NCI-H226 (cell line): ENCODE measurements at regions not wholly inside any gene's neighbourhood (a gene's known extent, or its start where the extent isn't known, plus 50 kb on each side); places are given as distances from the start of the nearest gene placed in this dataset.

ENCODE experiments used
- DNase-seq: peaks from one replicate; pipeline ENCODE4 v3.0.0-alpha.2; 2015

- no peak for DNase-seq
Observed at GRCh38 chr11:37699644-37700043, 1101.6 kb upstream of the RAG2 start.

- DNase-seq = no peak
Observed at GRCh38 chr11:37695283-37695682, 1097.2 kb upstream of the RAG2 start.

- DNase-seq = peak; percentile 40
Observed at GRCh38 chr11:37689951-37690350, 1091.9 kb upstream of the RAG2 start.

GRCh38 chr11:37688456-37688855, 1090.4 kb upstream of the RAG2 start:
- DNase-seq = no peak

GRCh38 chr11:37687130-37687529, 1089.1 kb upstream of the RAG2 start:
- no peak for DNase-seq

- DNase-seq = no peak
Observed at GRCh38 chr11:37671321-37671720, 1073.3 kb upstream of the RAG2 start.

GRCh38 chr11:37666960-37667359, 1068.9 kb upstream of the RAG2 start:
- DNase-seq = no peak

GRCh38 chr11:37657645-37658044, 1059.6 kb upstream of the RAG2 start:
- DNase-seq = peak; percentile 10

- no peak for DNase-seq
Observed at GRCh38 chr11:37647767-37648166, 1049.7 kb upstream of the RAG2 start.

- no peak for DNase-seq
Observed at GRCh38 chr11:37643968-37644367, 1045.9 kb upstream of the RAG2 start.

- DNase-seq = no peak
Observed at GRCh38 chr11:37642296-37642695, 1044.3 kb upstream of the RAG2 start.

- no peak for DNase-seq
Observed at GRCh38 chr11:37632748-37633147, 1034.7 kb upstream of the RAG2 start.

GRCh38 chr11:37630866-37631265, 1032.8 kb upstream of the RAG2 start:
- DNase-seq = no peak

GRCh38 chr11:37623778-37624177, 1025.7 kb upstream of the RAG2 start:
- DNase-seq = no peak

GRCh38 chr11:37621662-37622061, 1023.6 kb upstream of the RAG2 start:
- DNase-seq = no peak

GRCh38 chr11:37616291-37616690, 1018.3 kb upstream of the RAG2 start:
- no peak for DNase-seq

GRCh38 chr11:37613031-37613430, 1015.0 kb upstream of the RAG2 start:
- no peak for DNase-seq

- DNase-seq = no peak
Observed at GRCh38 chr11:37612146-37612545, 1014.1 kb upstream of the RAG2 start.

- DNase-seq = no peak
Observed at GRCh38 chr11:37605229-37605628, 1007.2 kb upstream of the RAG2 start.

GRCh38 chr11:37598381-37598780, 1000.3 kb upstream of the RAG2 start:
- DNase-seq = no peak

GRCh38 chr11:37597776-37598175, 999.7 kb upstream of the RAG2 start:
- no peak for DNase-seq

- no peak for DNase-seq
Observed at GRCh38 chr11:37595845-37596244, 997.8 kb upstream of the RAG2 start.

GRCh38 chr11:37574361-37574760, 976.3 kb upstream of the RAG2 start:
- peak; percentile 69 for DNase-seq

- peak; percentile 66 for DNase-seq
Observed at GRCh38 chr11:37572491-37573171, 974.6 kb upstream of the RAG2 start.

- peak; percentile 90 for DNase-seq
Observed at GRCh38 chr11:37571246-37571645, 973.2 kb upstream of the RAG2 start.
